Prostate gland (tissue), 2 donors: ENCODE measurements at regions not wholly inside any gene's neighbourhood (a gene's known extent, or its start where the extent isn't known, plus 50 kb on each side); places are given as distances from the start of the nearest gene placed in this dataset.

Source experiments
- DNase-seq: peaks from one replicate; pipeline ENCODE4 v3.0.0-alpha.2; 2019; ENCODE audit warnings: low spot score
- H3K27ac ChIP-seq, 2 donors: fragments of 200-600 bp; sonication (generic); 2 replicates each; pipeline ENCODE4 v1.5.1; 2017 to 2019
- H3K27me3 ChIP-seq: fragments of 200-600 bp; sonication (generic); replicated peaks from 2 replicates; pipeline ENCODE4 v1.5.1; 2019; ENCODE audit not compliant: insufficient read depth
- H3K36me3 ChIP-seq, 2 donors: fragments of 200-600 bp; sonication (generic); 1 replicate in 1 of 2; 2 replicates in 1 of 2; pipeline versions ENCODE4 v1.5.1 to v1.8.1; 2017 to 2019
- H3K4me1 ChIP-seq: fragments of 200-600 bp; sonication (generic); replicated peaks from 2 replicates; pipeline ENCODE4 v1.5.1; 2019
- H3K4me3 ChIP-seq, 2 donors: fragments of 200-600 bp; sonication (generic); 2 replicates each; pipeline ENCODE4 v1.5.1; 2017 to 2019
- H3K9me3 ChIP-seq: fragments of 200-600 bp; sonication (generic); 2 replicates; pipeline ENCODE4 v1.5.1; 2017
- POLR2A ChIP-seq: fragments of 450-650 bp; IDR thresholded peaks from one replicate; pipeline ENCODE4 v1.6.1; 2016; ENCODE audit warnings: antibody characterized with exemption, mild to moderate bottlenecking
- POLR2AphosphoS5 ChIP-seq: sonication (generic); formaldehyde crosslinking; IDR thresholded peaks from one replicate; pipeline ENCODE4 v1.6.1; 2017; ENCODE audit warnings: antibody characterized with exemption
- WGBS: methylation state at CpG from one replicate; pipeline ENCODE4 v1.1.5; 2018; 5-methylcytosine and 5-hydroxymethylcytosine counted together
- intact Hi-C: fragments of 100-400 bp; cut with DNase I; formaldehyde crosslinking; loops from one replicate; pipeline ENCODE4 v1.14.2; 2022
- TF ChIP-seq, protein P1 (sequence below), 4 experiments: fragments of 200-600 bp in 2 of 4; fragments of 450-650 bp in 2 of 4; sonication (generic) in 2 of 4; IDR thresholded peaks; 1 replicate in 3 of 4; 2 replicates in 1 of 4; pipeline ENCODE4 v1.5.1; 2016 to 2019; ENCODE audit warnings: antibody characterized with exemption in 4 of 4, mild to moderate bottlenecking in 2 of 4, moderate library complexity in 2 of 4

- Histone ChIP-seq H3K4me1 (no peaks in the 10 kb centered on the region), H3K27me3 (no peaks in the 10 kb centered on the region), H3K27ac (no peak overlapping the region), H3K36me3 (no peaks in the 10 kb centered on the region), H3K4me3 (no peak overlapping the region), H3K9me3 (no peaks in the 10 kb centered on the region)
- WGBS, result 38% methylated on average over 2 of the region's 2 CpGs
- no peak for DNase-seq
- TF ChIP-seq POLR2A (no peak), POLR2AphosphoS5 (no peak)
- TF ChIP-seq, protein P1, sequence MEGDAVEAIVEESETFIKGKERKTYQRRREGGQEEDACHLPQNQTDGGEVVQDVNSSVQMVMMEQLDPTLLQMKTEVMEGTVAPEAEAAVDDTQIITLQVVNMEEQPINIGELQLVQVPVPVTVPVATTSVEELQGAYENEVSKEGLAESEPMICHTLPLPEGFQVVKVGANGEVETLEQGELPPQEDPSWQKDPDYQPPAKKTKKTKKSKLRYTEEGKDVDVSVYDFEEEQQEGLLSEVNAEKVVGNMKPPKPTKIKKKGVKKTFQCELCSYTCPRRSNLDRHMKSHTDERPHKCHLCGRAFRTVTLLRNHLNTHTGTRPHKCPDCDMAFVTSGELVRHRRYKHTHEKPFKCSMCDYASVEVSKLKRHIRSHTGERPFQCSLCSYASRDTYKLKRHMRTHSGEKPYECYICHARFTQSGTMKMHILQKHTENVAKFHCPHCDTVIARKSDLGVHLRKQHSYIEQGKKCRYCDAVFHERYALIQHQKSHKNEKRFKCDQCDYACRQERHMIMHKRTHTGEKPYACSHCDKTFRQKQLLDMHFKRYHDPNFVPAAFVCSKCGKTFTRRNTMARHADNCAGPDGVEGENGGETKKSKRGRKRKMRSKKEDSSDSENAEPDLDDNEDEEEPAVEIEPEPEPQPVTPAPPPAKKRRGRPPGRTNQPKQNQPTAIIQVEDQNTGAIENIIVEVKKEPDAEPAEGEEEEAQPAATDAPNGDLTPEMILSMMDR (IDR thresholded peaks at IDR 0.05), result no peak
- intact Hi-C loops, result no loop called here
These were observed 168.6 kb downstream of the COX18 start for GRCh38 chr4:72900952-72901351.

DNA sequence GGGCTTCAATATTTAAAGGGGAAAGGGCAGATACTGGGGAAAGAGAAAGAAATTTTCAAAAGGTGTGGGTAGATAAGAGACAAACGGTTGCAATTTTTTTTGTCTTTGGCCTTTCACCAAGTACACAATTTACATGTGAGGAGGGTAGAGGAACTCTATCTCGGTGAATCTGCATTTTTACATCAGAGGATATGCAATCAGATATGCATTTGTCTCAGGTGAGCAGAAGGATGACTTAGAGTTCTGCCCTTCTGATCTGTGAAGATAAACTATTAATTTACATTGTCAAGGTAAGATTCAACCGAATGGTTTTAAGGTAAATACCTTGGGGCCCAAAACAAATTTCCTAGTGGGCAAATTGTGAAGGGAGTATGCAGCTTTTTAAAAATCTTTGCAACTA is 169.9 kb downstream of the COX18 start:
- Histone ChIP-seq H3K36me3 (no peaks in the 10 kb centered on the region), H3K4me3 (no peak overlapping the region), H3K27me3 (no peaks in the 10 kb centered on the region), H3K27ac (no peak overlapping the region), H3K9me3 (no peaks in the 10 kb centered on the region), H3K4me1 (no peaks in the 10 kb centered on the region)
- DNase-seq, result no peak
- WGBS, result 73% methylated on average over 3 of the region's 3 CpGs
- TF ChIP-seq, protein P1 (IDR thresholded peaks at IDR 0.05), result no peak
- no peak for TF ChIP-seq POLR2AphosphoS5
- no peak for TF ChIP-seq POLR2A
- intact Hi-C loops, result no loop called here

- Histone ChIP-seq H3K4me3 (no peak overlapping the region), H3K27me3 (no peaks in the 10 kb centered on the region), H3K27ac (no peak overlapping the region), H3K9me3 (no peaks in the 10 kb centered on the region), H3K36me3 (no peaks in the 10 kb centered on the region), H3K4me1 (no peaks in the 10 kb centered on the region)
- 93% methylated on average over 6 of the region's 6 CpGs for WGBS
- TF ChIP-seq, protein P1 (IDR thresholded peaks at IDR 0.05), result no peak
- TF ChIP-seq POLR2AphosphoS5 (no peak), POLR2A (no peak)
- no peak for DNase-seq
- intact Hi-C loops, result no loop called here
These were observed 170.3 kb downstream of the COX18 start for GRCh38 chr4:72899214-72899613.

DNA sequence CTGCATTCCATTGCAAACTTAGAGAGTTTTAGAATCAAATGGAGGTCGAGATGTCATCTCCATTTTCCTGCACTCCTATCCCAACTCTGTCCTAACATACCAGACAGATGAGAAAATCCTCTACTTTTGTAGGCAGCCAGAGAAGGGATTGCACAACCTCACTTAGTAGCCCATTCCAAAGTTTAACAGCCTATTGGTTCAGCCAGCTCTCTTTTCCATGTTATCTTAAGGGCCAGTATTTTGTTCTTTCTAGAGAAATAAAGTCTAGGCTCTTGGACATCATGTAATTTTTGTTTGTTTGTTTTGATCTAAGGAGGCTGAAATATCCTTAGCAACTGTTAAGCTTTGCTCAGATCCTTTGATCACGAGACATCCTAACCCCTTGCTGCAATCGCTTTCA is 173.0 kb downstream of the COX18 start:
- H3K27ac ChIP-seq, result no peak overlapping the region
- no peak overlapping the region for H3K4me3 ChIP-seq
- DNase-seq, result no peak
- intact Hi-C loops, result no loop called here
- 59% methylated on average over 3 of the region's 3 CpGs for WGBS
- H3K27me3 ChIP-seq, result no peaks in the 10 kb centered on the region
- H3K4me1 ChIP-seq, result peaks cover 4% of the 10 kb centered on the region
- no peaks in the 10 kb centered on the region for H3K36me3 ChIP-seq
- TF ChIP-seq, protein P1 (IDR thresholded peaks at IDR 0.05), result no peak
- TF ChIP-seq POLR2AphosphoS5, result peak; percentile 17
- H3K9me3 ChIP-seq, result no peaks in the 10 kb centered on the region

- DNase-seq, result no peak
- no peak for TF ChIP-seq POLR2A
- no peak for TF ChIP-seq POLR2AphosphoS5
- TF ChIP-seq, protein P1 (IDR thresholded peaks at IDR 0.05), result no peak
- Histone ChIP-seq H3K4me1 (peaks cover 4% of the 10 kb centered on the region), H3K27ac (no peak overlapping the region), H3K36me3 (no peaks in the 10 kb centered on the region), H3K27me3 (no peaks in the 10 kb centered on the region), H3K4me3 (no peak overlapping the region), H3K9me3 (no peaks in the 10 kb centered on the region)
- 65% methylated on average over 5 of the region's 5 CpGs for WGBS
- intact Hi-C loops, result no loop called here
These were observed 174.1 kb downstream of the COX18 start for GRCh38 chr4:72895408-72895807.
